A172 (cell line): ENCODE measurements at regions not wholly inside any gene's neighbourhood (a gene's known extent, or its start where the extent isn't known, plus 50 kb on each side); places are given as distances from the start of the nearest gene placed in this dataset.

Experiments
- DNase-seq: peaks from one replicate; pipeline ENCODE4 v3.0.0-alpha.2; 2015; ENCODE audit warnings: low spot score

DNA sequence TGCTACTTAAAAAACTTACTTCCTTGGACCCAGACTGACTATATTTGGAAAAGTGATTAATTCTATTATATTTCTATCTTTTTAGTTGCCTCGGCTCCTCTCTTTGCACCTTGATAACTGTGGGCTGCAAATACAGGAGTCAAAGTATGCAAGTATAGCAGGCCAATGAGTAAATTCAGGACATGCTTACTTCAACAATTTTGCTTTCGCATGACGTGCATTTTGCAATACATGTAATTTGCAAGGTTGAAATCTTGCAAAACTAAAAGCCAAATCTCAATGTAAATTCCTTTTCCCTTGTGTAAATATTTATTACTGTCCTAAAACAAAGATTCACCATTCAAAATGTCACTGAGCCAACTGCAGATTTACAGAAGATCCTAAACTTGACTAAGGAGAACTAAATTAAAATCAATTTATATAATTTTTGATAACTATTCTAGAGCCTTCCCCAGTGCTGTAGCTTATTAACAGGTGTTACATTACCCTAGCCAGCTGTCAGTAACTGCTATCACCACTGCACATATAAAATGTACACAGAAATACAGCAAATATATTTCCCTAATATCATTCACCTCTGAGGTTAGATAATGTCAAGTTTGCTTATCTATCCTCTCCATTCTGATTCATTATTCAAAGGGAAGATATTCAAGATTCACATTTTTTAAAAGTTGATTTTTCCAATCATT lies 1069.5 kb downstream of the TRHDE start:
- DNase-seq: no peak

- DNase-seq: no peak
These were observed 1070.6 kb downstream of the TRHDE start for GRCh38 chr12:73342733-73343132.

DNA sequence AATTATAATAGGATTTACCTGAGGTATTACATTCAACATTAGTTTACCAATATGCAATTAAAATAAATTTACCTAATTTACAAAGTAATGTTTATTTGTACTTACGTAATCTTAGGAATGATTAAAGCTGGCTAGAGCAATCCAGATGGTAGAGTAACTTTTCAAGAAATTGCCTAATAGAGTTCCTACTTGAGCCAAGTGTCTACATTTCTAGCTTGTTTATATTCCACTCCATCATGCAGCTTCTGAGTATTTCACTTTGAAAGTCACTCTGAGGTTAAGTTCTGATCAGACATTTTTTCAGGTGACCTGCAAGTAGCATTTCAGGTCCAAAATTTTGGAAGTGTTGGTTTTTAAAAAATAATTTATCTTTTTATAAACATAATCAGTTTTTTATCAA lies 1080.7 kb downstream of the TRHDE start:
- DNase-seq: no peak

- DNase-seq: no peak
These were observed 1089.1 kb downstream of the TRHDE start for GRCh38 chr12:73361156-73361863.

GRCh38 chr12:73361864-73362230 lies 1089.7 kb downstream of the TRHDE start:
- no peak for DNase-seq

DNA sequence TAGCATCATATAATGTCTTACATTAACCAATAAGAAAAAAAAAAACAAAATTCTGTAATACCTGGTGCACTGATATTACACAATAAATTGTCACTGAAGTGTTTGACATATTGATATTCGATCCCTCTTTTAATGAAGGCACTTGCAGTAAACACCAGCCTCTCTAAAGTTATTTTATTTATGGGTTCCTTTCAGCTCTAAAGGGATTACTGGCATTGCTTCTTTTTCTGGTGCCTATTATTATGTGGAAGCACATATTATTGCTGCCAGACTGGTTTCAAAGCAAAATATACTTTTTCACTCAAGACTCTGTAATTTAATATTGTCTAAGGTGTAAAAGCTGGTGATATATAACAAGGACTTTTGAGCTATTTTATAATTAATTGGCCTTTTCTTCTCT lies 1090.5 kb downstream of the TRHDE start:
- no peak for DNase-seq

- DNase-seq: no peak
These were observed 1100.7 kb downstream of the TRHDE start for GRCh38 chr12:73372856-73373255.

GRCh38 chr12:73374360-73374759 lies 1102.2 kb downstream of the TRHDE start:
- DNase-seq: no peak

DNA sequence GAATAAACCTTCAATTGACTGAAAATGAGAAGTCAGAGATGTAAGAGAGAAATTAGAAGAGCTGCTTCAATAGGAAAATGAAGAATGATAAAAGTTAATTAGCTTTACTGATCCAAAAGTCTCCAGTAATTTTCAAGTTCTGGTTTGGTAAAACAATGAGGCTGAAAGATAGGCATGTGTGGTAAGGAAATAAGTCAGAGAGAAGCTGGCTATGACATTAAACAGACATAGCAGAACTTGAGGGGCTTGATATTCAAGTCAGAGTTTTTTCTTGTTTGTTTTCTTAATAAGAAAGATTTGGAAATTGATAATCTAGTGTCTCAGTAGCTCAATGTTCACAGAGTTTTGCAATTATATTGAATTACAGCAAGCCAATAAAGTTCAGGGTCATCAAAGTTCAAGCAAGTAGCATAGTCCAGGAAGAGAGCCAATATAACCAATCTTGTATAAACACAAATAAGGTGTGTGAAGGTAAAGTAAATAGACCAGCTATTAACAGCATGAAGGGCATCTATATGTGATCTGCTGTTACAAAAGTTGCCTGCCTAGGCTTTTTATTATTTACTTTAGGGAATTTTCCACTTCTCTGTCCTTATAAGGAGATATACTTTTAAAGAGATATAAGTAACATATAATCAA lies 1111.5 kb downstream of the TRHDE start:
- no peak for DNase-seq

DNA sequence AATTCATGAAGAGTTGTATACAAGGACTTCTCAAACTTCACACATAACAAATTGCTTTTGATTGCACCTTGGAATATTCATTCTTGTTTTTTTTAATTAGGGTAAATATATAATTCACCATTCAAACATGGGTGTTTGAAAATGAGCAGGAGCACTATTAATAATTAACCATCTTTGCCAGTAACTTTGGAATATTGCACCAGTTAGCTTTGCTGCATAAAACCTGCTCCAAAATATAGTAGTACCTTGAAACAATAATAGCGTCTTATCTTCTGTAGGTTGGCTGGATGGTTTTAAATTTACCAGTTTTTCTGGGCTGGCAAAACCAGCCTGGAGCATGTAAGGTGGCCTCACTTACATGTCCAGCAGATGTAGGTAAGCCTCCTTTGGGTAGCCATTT lies 1112.4 kb downstream of the TRHDE start:
- no peak for DNase-seq

DNA sequence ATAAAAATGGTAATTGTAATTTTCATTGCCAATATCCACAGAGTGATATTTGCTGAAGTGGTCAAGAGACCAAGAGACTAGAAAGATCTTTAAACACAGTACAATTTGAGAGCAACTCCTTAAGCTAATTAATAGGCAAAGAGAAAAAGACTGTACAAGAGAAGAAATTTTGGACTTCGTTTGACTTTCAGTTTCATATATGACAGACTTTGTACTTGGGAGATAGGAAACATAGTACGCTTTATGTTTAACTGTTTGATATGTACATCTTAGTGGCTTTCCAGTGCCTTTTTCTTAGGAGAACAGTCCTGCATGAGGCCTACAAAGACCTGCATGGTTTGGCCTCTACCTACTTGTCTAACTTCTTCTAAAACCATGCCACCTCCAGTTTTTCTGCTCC lies 1118.1 kb downstream of the TRHDE start:
- DNase-seq: no peak

- DNase-seq: no peak
These were observed 1124.6 kb upstream of the ATXN7L3B start for GRCh38 chr12:73413051-73413450.

GRCh38 chr12:73413974-73414373 lies 1123.7 kb upstream of the ATXN7L3B start:
- DNase-seq: no peak

DNA sequence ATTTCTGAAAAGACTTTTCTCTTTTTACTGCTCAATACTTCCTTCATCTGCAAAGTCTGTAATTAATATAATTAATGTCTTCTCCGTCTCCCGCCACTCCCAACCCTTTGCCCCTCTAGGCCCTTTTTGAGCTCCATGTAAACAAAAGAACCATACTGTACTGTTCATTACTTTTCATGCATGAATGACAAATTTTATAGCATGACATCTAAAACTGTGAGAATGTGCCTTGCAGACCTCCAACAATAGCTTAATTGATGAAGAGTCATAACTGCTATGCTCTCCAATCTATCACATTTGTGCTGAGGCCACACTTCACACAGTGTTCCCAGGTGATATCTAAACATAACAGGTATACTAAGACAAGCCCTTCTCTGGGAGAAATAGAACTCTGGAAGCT lies 1122.7 kb upstream of the ATXN7L3B start:
- DNase-seq: no peak

GRCh38 chr12:73418541-73418940 lies 1119.1 kb upstream of the ATXN7L3B start:
- no peak for DNase-seq

DNA sequence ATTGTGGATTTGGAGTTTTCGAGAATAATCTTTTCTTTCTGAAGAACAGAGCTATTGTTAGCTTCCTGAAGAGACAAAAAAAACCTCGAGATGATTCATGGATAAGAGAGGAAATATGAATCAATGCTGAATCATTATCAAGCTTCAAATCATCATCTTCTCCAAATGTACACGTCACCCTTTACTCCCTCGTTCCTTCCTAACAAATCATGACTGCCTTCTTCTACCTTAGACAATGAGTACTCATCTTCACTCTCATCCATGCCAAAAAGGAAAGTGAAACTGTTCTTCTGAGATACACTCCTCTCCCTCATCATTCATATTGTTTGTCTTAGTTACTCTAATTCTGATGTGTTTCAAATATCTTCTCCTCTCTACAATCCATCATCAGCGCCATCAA lies 1115.8 kb upstream of the ATXN7L3B start:
- DNase-seq: peak; percentile 74

DNA sequence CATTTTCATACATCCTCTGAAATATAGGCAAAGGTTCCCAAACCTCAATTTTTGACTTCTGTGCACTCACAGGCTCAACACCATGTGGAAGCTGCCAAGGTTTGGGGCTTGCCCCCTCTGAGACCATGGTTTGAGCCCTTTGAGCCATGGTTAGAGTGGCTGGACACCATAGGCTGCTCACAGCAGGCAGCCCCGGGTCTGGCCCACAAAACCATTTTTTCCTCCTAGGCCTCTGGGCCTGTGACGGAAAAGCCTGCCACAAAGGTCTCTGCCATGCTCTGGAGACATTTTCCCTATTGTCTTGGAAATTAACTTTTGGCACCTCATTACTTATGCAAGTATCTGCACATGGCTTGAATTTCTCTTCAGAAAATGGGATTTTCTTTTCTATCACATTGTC lies 1113.2 kb upstream of the ATXN7L3B start:
- no peak for DNase-seq

DNA sequence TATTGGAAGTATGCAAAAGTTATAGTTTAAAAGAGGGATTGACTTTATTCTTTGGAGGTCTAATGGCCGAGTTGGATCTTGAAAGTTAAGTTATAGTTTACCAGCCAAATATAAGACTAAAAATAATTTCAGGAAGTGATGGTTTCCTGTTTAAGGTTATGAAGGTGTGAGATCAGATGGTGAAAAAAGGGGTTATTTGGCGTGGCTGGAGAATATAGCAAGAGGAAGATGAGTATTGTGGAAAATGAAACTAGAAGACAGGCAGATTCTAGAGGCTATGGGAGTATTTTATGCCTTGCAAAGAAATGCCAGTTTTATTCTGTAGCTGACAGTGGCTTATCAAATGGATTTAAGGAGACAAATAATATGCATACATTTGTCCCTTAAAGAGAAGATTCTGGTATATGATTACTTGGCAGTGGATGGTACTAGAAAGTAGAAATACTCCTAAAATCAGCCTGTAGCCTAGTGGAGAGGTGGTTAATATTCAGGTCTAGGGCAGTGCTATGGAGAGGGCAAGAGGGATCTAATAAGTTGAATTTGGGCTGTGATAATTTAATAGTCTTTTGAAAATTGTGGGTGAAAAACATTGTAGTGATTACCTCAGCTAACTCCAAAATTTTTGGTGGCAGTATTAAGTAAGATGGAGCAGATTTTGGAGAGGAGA lies 1091.8 kb upstream of the ATXN7L3B start:
- DNase-seq: no peak

- no peak for DNase-seq
These were observed 1084.8 kb upstream of the ATXN7L3B start for GRCh38 chr12:73452672-73453469.

DNA sequence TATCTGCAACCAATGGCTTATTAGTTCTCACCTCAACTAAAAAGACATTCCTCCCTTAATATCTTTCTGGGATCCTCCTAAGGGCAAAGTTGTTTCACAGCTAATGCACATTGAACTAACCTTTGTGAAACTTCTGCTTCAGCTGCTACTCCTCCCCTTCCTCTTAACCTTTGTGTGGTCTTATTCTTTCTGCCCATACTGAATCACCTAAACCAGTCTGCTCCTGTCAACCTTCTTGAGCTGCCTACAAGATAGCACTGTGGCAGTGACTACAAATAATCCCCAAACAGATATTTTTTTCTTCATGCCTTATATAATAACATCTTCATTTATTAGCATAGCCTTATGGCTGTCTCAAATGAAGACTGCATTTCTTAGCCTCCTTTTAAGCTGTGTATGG lies 1077.4 kb upstream of the ATXN7L3B start:
- DNase-seq: no peak

- no peak for DNase-seq
These were observed 1072.5 kb upstream of the ATXN7L3B start for GRCh38 chr12:73465106-73465505.

- DNase-seq: no peak
These were observed 1051.4 kb upstream of the ATXN7L3B start for GRCh38 chr12:73486256-73486655.
